Gastrocnemius medialis (tissue), 4 donors: ENCODE measurements at regions not wholly inside any gene's neighbourhood (a gene's known extent, or its start where the extent isn't known, plus 50 kb on each side); places are given as distances from the start of the nearest gene placed in this dataset.

Experiments
- ATAC-seq, 2 donors: fragments of 150-250 bp; one replicate each; pipeline ENCODE4 v1.9.1; 2016
- DNase-seq, 2 donors: peaks; one replicate each; pipeline ENCODE4 v3.0.0-alpha.2; 2019
- H3K27ac ChIP-seq, 4 donors: fragments of 200-600 bp; sonication (generic); 1 replicate in 1 of 4; 2 replicates in 3 of 4; pipeline ENCODE4 v1.5.1; 2016 to 2018; ENCODE audit warnings: mild to moderate bottlenecking in 2 of 4, moderate library complexity in 1 of 4
- H3K27me3 ChIP-seq, 3 donors: fragments of 200-600 bp; sonication (generic) in 2 of 3; 1 replicate in 1 of 3; 2 replicates in 2 of 3; pipeline versions ENCODE4 v1.5.1 to v1.6.0; 2016 to 2019; ENCODE audit warnings: mild to moderate bottlenecking in 1 of 3, moderate library complexity in 1 of 3
- H3K36me3 ChIP-seq, 2 donors: fragments of 200-600 bp; sonication (generic) in 1 of 2; one replicate each; pipeline ENCODE4 v1.5.1; 2017 to 2018
- H3K4me1 ChIP-seq, 2 donors: fragments of 200-600 bp; sonication (generic) in 1 of 2; one replicate each; pipeline ENCODE4 v1.5.1; 2016 to 2017; ENCODE audit warnings: mild to moderate bottlenecking in 2 of 2
- H3K4me3 ChIP-seq, 4 donors: fragments of 200-600 bp; sonication (generic) in 3 of 4; 1 replicate in 1 of 4; 2 replicates in 3 of 4; pipeline ENCODE4 v1.5.1; 2016 to 2019; ENCODE audit warnings: mild to moderate bottlenecking in 2 of 4
- H3K9me3 ChIP-seq, 3 donors: fragments of 200-600 bp; sonication (generic) in 2 of 3; 1 replicate in 1 of 3; 2 replicates in 2 of 3; pipeline ENCODE4 v1.5.1; 2016 to 2019
- CTCF ChIP-seq, 5 experiments: fragments of 450-650 bp in 3 of 5; fragments of 200-600 bp in 2 of 5; sonication (generic) in 2 of 5; IDR thresholded peaks in 4 of 5; conservative IDR thresholded peaks in 1 of 5; 1 replicate in 4 of 5; 2 replicates in 1 of 5; pipeline ENCODE4 v1.5.1; 2016 to 2019; ENCODE audit warnings: antibody characterized with exemption in 5 of 5, mild to moderate bottlenecking in 3 of 5, moderate library complexity in 3 of 5
- POLR2A ChIP-seq, 2 donors: fragments of 450-650 bp; IDR thresholded peaks; one replicate each; pipeline ENCODE4 v1.6.1; 2017; ENCODE audit warnings: antibody characterized with exemption in 2 of 2, mild to moderate bottlenecking in 2 of 2, moderate library complexity in 2 of 2
- in situ Hi-C, 4 donors: fragments of 200-750 bp; cut with MboI; loops; one replicate each; pipeline versions ENCODE4 v1.15.0 to v1.8.0; 2017; ENCODE audit warnings: low sequenced_read_pairs in 4 of 4
- intact Hi-C: fragments of 100-400 bp; cut with DNase I; formaldehyde crosslinking; loops from one replicate; pipeline ENCODE4 v1.15.1; 2023; ENCODE audit warnings: low total_unique reads

GRCh38 chr13:73411067-73411809 lies 352.4 kb downstream of the KLF5 start:
- Histone ChIP-seq H3K9me3 (no peaks in the 10 kb centered on the region), H3K27me3 (no peaks in the 10 kb centered on the region), H3K27ac (no peak overlapping the region), H3K36me3 (no peaks in the 10 kb centered on the region), H3K4me3 (no peak overlapping the region), H3K4me1 (no peaks in the 10 kb centered on the region)
- DNase-seq, result no peak
- TF ChIP-seq POLR2A (IDR thresholded peaks at IDR 0.05) (no peak), CTCF (IDR thresholded peaks at IDR 0.05 in 4 of 5, conservative IDR thresholded peaks at IDR 0.05 in 1 of 5) (no peak)
- in situ Hi-C loops, result no loop called here
- no peak for ATAC-seq
- intact Hi-C loops, result no loop called here

GRCh38 chr13:73406454-73406853 lies 347.6 kb downstream of the KLF5 start:
- H3K9me3 ChIP-seq, result no peaks in the 10 kb centered on the region
- ATAC-seq (no peak), DNase-seq (no peak)
- H3K27ac ChIP-seq, result no peak overlapping the region
- no peak overlapping the region for H3K4me3 ChIP-seq
- TF ChIP-seq POLR2A (IDR thresholded peaks at IDR 0.05) (no peak), CTCF (IDR thresholded peaks at IDR 0.05 in 4 of 5, conservative IDR thresholded peaks at IDR 0.05 in 1 of 5) (no peak)
- H3K27me3 ChIP-seq, result no peaks in the 10 kb centered on the region
- in situ Hi-C loops (no loop called here), intact Hi-C loops (no loop called here)
- no peaks in the 10 kb centered on the region for H3K4me1 ChIP-seq
- no peaks in the 10 kb centered on the region for H3K36me3 ChIP-seq

- in situ Hi-C loops, result no loop called here
- DNase-seq (no peak), ATAC-seq (no peak)
- intact Hi-C loops, result no loop called here
- no peak for TF ChIP-seq POLR2A (IDR thresholded peaks at IDR 0.05)
- H3K4me1 ChIP-seq, result no peaks in the 10 kb centered on the region
- H3K9me3 ChIP-seq, result no peaks in the 10 kb centered on the region
- no peak overlapping the region for H3K4me3 ChIP-seq
- H3K36me3 ChIP-seq, result no peaks in the 10 kb centered on the region
- no peak overlapping the region for H3K27ac ChIP-seq
- no peaks in the 10 kb centered on the region for H3K27me3 ChIP-seq
Observed at GRCh38 chr13:73404581-73404980, 345.8 kb downstream of the KLF5 start.

- H3K36me3 ChIP-seq, result no peaks in the 10 kb centered on the region
- TF ChIP-seq CTCF (IDR thresholded peaks at IDR 0.05 in 4 of 5, conservative IDR thresholded peaks at IDR 0.05 in 1 of 5) (no peak), POLR2A (IDR thresholded peaks at IDR 0.05) (no peak)
- H3K27me3 ChIP-seq, result no peaks in the 10 kb centered on the region
- H3K9me3 ChIP-seq, result no peaks in the 10 kb centered on the region
- in situ Hi-C loops (no loop called here), intact Hi-C loops (no loop called here)
- no peaks in the 10 kb centered on the region for H3K4me1 ChIP-seq
- DNase-seq (no peak), ATAC-seq (no peak)
- H3K27ac ChIP-seq, result no peak overlapping the region
- no peak overlapping the region for H3K4me3 ChIP-seq
Observed at GRCh38 chr13:73403355-73404120, 344.7 kb downstream of the KLF5 start.

- Histone ChIP-seq H3K27me3 (no peaks in the 10 kb centered on the region), H3K4me3 (no peak overlapping the region), H3K36me3 (no peaks in the 10 kb centered on the region), H3K4me1 (no peaks in the 10 kb centered on the region), H3K27ac (no peak overlapping the region), H3K9me3 (no peaks in the 10 kb centered on the region)
- TF ChIP-seq CTCF (IDR thresholded peaks at IDR 0.05 in 4 of 5, conservative IDR thresholded peaks at IDR 0.05 in 1 of 5), result no peak
- no peak for TF ChIP-seq POLR2A (IDR thresholded peaks at IDR 0.05)
- no peak for ATAC-seq
- in situ Hi-C loops, result no loop called here
- DNase-seq, result no peak
- intact Hi-C loops, result no loop called here
Observed at GRCh38 chr13:73401769-73402168, 343.0 kb downstream of the KLF5 start.
